ENCODE measurements at regions not wholly inside any gene's neighbourhood (a gene's known extent, or its start where the extent isn't known, plus 50 kb on each side); places are given as distances from the start of the nearest gene placed in this dataset.

DNA sequence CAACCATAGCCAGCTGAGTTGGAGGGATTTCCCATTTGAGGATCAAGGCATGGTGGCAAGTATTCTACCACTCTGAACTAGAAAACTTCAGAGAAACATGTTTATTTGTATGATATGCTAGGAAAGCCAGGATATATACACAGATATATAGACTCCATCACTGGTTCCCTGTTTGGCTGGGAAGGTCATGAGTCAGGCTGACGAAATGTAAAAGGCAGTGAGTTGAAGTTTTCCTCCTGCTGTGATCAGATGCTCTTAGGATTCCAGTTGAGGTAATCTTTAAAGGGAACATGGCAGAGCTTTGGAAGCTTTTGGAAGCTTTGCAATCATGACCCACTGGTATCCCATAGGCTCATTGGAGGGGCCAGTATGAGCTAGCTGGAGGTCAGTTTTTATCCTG is 1369.1 kb downstream of the EPHA7 start (continued):
- no peak for TF ChIP-seq EP300 (IDR thresholded peaks at IDR 0.05; ENCODE audit: borderline replicate concordance in 1 of 2, low read depth in 2 of 2, low read length in 2 of 2)

All from H1 (cell line).